ENCODE measurements at regions not wholly inside any gene's neighbourhood (a gene's known extent, or its start where the extent isn't known, plus 50 kb on each side); places are given as distances from the start of the nearest gene placed in this dataset.

DNA sequence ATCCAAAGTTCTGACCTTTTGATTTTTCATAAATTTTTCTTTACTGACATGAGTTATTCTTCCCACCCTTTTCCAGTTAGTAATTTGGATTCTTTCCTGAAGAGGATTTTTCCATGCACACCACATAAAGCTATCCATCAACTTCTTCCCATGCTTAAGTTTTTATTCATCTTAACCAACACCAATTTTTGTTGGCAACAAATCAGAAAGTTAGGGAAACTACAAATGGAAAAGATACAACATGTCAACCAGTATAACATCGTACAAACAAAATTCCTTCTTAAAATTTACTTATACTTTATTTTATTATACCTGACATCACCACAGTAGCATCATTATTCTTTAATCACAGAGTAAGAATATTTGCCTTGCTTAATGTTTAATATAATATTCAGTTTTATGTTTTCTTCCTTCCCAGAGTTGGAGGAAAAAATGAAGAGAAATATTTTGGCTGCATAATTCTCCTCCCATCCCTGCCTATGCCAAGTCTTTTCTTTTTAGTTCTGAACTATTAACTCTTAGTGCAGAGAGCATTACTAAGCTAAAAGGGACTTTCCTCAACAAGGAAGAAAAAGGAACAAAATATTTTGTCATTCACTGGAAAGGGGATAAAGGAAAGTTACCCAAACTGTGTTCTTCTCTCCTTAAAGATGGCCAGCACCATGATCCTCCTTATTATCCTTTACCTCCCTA lies 67.5 kb upstream of the MEOX2 start:
- H3K9me3 Mint-ChIP-seq = no peaks in the 10 kb centered on the region
- no peak for DNase-seq
- no peaks in the 10 kb centered on the region for H3K36me3 Mint-ChIP-seq
- no CpG with 5 or more reads among the region's 1 CpG for WGBS (ENCODE audit: insufficient coverage)
- Histone ChIP-seq H3K4me3 (ENCODE audit: control insufficient read depth in 1 of 2, extremely low read depth in 1 of 2, low read length in 1 of 2) (no peak overlapping the region), H3K27ac (ENCODE audit: low read length) (no peak overlapping the region), H3K4me1 (ENCODE audit: control insufficient read depth in 1 of 2, extremely low read depth in 1 of 2, insufficient read depth in 2 of 2, low read length in 2 of 2) (no peaks in the 10 kb centered on the region), H3K36me3 (ENCODE audit: control insufficient read depth in 2 of 2, extremely low read depth in 1 of 2, insufficient read depth in 1 of 2, low read length in 1 of 2) (no peaks in the 10 kb centered on the region), H3K27me3 (replicated peaks in 1 of 2; ENCODE audit: control insufficient read depth in 2 of 2, extremely low read depth in 1 of 2, insufficient read depth in 2 of 2, low read length in 1 of 2) (no peaks in the 10 kb centered on the region), H3K9me3 (no peaks in the 10 kb centered on the region)
- CTCF ChIA-PET = no interaction called here
- H3K4me1 Mint-ChIP-seq = no peaks in the 10 kb centered on the region
- no peak for ATAC-seq (replicated peaks in 1 of 4)
- H3K27me3 Mint-ChIP-seq = no peaks in the 10 kb centered on the region
- POLR2A ChIA-PET = no interaction called here
- no peak overlapping the region for H3K27ac Mint-ChIP-seq
- H3K4me3 Mint-ChIP-seq = no peak overlapping the region

DNA sequence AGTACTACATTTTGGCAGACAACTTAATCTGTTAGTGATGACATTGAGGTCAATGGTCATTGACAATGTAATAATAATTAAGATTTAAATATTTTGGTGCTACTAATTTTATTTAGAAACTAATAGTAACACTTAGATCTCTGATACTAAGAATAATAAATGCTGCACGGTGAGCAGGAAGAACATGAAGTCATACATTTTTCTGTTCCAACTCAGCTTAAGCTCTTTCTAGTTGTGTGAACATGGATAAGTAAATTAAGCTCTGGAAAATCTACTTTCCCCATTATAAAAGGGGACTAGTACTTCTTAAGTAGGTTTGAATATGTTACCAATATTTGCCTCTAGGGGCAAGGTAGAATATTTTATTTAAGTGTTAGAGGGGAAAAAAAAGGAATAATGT lies 65.9 kb upstream of the MEOX2 start:
- no peaks in the 10 kb centered on the region for H3K9me3 Mint-ChIP-seq
- H3K4me1 Mint-ChIP-seq = no peaks in the 10 kb centered on the region
- DNase-seq = no peak
- POLR2A ChIA-PET = no interaction called here
- H3K27ac Mint-ChIP-seq = no peak overlapping the region
- no peak overlapping the region for H3K4me3 Mint-ChIP-seq
- H3K27me3 Mint-ChIP-seq = no peaks in the 10 kb centered on the region
- Histone ChIP-seq H3K27ac (ENCODE audit: low read length) (no peak overlapping the region), H3K4me1 (ENCODE audit: control insufficient read depth in 1 of 2, extremely low read depth in 1 of 2, insufficient read depth in 2 of 2, low read length in 2 of 2) (no peaks in the 10 kb centered on the region), H3K4me3 (ENCODE audit: control insufficient read depth in 1 of 2, extremely low read depth in 1 of 2, low read length in 1 of 2) (no peak overlapping the region), H3K27me3 (replicated peaks in 1 of 2; ENCODE audit: control insufficient read depth in 2 of 2, extremely low read depth in 1 of 2, insufficient read depth in 2 of 2, low read length in 1 of 2) (no peaks in the 10 kb centered on the region), H3K36me3 (ENCODE audit: control insufficient read depth in 2 of 2, extremely low read depth in 1 of 2, insufficient read depth in 1 of 2, low read length in 1 of 2) (no peaks in the 10 kb centered on the region), H3K9me3 (no peaks in the 10 kb centered on the region)
- H3K36me3 Mint-ChIP-seq = no peaks in the 10 kb centered on the region
- no CpG with 5 or more reads among the region's 1 CpG for WGBS (ENCODE audit: insufficient coverage)
- CTCF ChIA-PET = no interaction called here
- no peak for ATAC-seq (replicated peaks in 1 of 4)

DNA sequence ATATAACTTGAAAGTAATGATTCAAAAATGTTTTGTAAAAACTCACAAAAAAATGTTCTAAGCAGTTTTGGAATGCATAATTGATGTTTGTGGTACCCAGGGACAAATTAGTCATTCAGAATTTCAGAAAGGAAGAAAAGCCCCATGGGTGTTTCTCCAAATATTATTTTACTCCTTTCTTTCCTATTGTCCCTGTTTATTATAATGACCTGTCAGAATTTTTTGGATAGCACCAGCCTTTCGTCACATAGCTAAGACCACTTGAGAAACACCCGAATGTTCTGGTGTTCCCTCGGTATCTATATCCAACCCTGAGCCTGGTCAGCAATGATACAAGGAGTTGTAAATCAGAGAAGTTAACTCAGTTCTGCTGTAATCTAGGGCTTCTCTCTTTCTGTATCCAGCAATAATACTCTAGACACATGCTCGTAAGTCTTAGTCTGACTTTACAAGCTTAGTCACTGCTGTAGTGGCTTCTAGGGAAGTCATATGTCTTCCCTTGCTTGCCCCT lies 64.8 kb upstream of the MEOX2 start:
- POLR2A ChIA-PET = no interaction called here
- H3K27ac ChIP-seq (ENCODE audit: low read length) = no peak overlapping the region
- H3K27me3 ChIP-seq (replicated peaks in 1 of 2; ENCODE audit: control insufficient read depth in 2 of 2, extremely low read depth in 1 of 2, insufficient read depth in 2 of 2, low read length in 1 of 2) = no peaks in the 10 kb centered on the region
- Mint-ChIP-seq H3K36me3 (no peaks in the 10 kb centered on the region), H3K27ac (no peak overlapping the region), H3K4me1 (no peaks in the 10 kb centered on the region), H3K27me3 (no peaks in the 10 kb centered on the region), H3K9me3 (no peaks in the 10 kb centered on the region), H3K4me3 (no peak overlapping the region)
- ATAC-seq (replicated peaks in 1 of 4) (no peak), DNase-seq (no peak)
- CTCF ChIA-PET = no interaction called here
- no peaks in the 10 kb centered on the region for H3K4me1 ChIP-seq (ENCODE audit: control insufficient read depth in 1 of 2, extremely low read depth in 1 of 2, insufficient read depth in 2 of 2, low read length in 2 of 2)
- H3K36me3 ChIP-seq (ENCODE audit: control insufficient read depth in 2 of 2, extremely low read depth in 1 of 2, insufficient read depth in 1 of 2, low read length in 1 of 2) = no peaks in the 10 kb centered on the region
- H3K4me3 ChIP-seq (ENCODE audit: control insufficient read depth in 1 of 2, extremely low read depth in 1 of 2, low read length in 1 of 2) = no peak overlapping the region
- H3K9me3 ChIP-seq = no peaks in the 10 kb centered on the region
- WGBS (ENCODE audit: insufficient coverage) = no CpG with 5 or more reads among the region's 4 CpGs

DNA sequence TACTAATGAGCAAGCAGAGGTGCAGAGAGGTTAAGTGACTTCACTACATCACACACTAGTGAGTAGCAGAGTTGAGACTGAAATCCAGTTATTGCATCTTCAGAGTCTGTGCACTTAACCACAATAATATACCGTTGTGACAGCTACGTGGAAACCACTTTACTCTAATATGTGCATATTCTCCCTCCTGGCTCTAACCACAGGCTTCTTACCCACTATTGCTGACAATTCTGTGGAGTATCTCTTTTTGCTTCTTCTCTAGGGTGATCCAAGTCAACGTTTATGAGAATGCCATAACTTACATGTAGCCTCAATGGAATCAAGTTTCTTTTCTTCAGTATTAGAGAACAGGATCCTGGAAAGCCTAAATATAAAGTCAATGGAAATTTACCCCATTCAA lies 64.2 kb upstream of the MEOX2 start:
- H3K4me1 ChIP-seq (ENCODE audit: control insufficient read depth in 1 of 2, extremely low read depth in 1 of 2, insufficient read depth in 2 of 2, low read length in 2 of 2) = no peaks in the 10 kb centered on the region
- ChIA-PET POLR2A (no interaction called here), CTCF (no interaction called here)
- DNase-seq = no peak
- H3K36me3 ChIP-seq (ENCODE audit: control insufficient read depth in 2 of 2, extremely low read depth in 1 of 2, insufficient read depth in 1 of 2, low read length in 1 of 2) = no peaks in the 10 kb centered on the region
- Mint-ChIP-seq H3K4me1 (no peaks in the 10 kb centered on the region), H3K9me3 (no peaks in the 10 kb centered on the region), H3K4me3 (no peak overlapping the region), H3K27me3 (no peaks in the 10 kb centered on the region), H3K36me3 (no peaks in the 10 kb centered on the region), H3K27ac (no peak overlapping the region)
- no peaks in the 10 kb centered on the region for H3K9me3 ChIP-seq
- H3K27me3 ChIP-seq (replicated peaks in 1 of 2; ENCODE audit: control insufficient read depth in 2 of 2, extremely low read depth in 1 of 2, insufficient read depth in 2 of 2, low read length in 1 of 2) = no peaks in the 10 kb centered on the region
- whole genome bisulfite sequencing (ENCODE audit: insufficient coverage) = 40% methylated on average over 2 of the region's 3 CpGs
- no peak for ATAC-seq (replicated peaks in 1 of 4)
- no peak overlapping the region for H3K27ac ChIP-seq (ENCODE audit: low read length)
- no peak overlapping the region for H3K4me3 ChIP-seq (ENCODE audit: control insufficient read depth in 1 of 2, extremely low read depth in 1 of 2, low read length in 1 of 2)

DNA sequence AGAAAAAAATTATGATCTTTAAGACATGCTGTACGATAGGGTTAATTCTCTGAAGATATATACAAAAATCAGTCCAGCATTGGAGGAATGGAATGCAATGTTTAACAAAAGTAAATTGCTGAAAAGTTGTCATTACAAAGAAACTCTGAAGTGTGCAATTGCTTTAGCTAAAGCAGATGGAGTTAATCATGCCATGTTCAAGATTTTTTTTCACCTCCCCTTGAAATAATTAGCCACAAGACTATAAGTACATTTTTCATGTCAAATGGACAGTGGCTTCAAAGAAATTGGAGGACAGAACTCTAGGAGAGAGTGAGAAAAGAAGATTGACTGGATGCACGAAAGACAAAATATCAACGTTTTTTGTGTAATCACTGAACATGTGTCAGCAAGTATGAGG lies 63.1 kb upstream of the MEOX2 start:
- Mint-ChIP-seq H3K4me3 (no peak overlapping the region), H3K9me3 (no peaks in the 10 kb centered on the region), H3K27ac (no peak overlapping the region), H3K4me1 (no peaks in the 10 kb centered on the region), H3K36me3 (no peaks in the 10 kb centered on the region), H3K27me3 (no peaks in the 10 kb centered on the region)
- Histone ChIP-seq H3K4me3 (ENCODE audit: control insufficient read depth in 1 of 2, extremely low read depth in 1 of 2, low read length in 1 of 2) (no peak overlapping the region), H3K27me3 (replicated peaks in 1 of 2; ENCODE audit: control insufficient read depth in 2 of 2, extremely low read depth in 1 of 2, insufficient read depth in 2 of 2, low read length in 1 of 2) (no peaks in the 10 kb centered on the region), H3K27ac (ENCODE audit: low read length) (no peak overlapping the region), H3K9me3 (no peaks in the 10 kb centered on the region), H3K4me1 (ENCODE audit: control insufficient read depth in 1 of 2, extremely low read depth in 1 of 2, insufficient read depth in 2 of 2, low read length in 2 of 2) (no peaks in the 10 kb centered on the region), H3K36me3 (ENCODE audit: control insufficient read depth in 2 of 2, extremely low read depth in 1 of 2, insufficient read depth in 1 of 2, low read length in 1 of 2) (no peaks in the 10 kb centered on the region)
- WGBS (ENCODE audit: insufficient coverage) = 79% methylated on average over 2 of the region's 3 CpGs
- ChIA-PET POLR2A (no interaction called here), CTCF (no interaction called here)
- DNase-seq (no peak), ATAC-seq (replicated peaks in 1 of 4) (no peak)

DNA sequence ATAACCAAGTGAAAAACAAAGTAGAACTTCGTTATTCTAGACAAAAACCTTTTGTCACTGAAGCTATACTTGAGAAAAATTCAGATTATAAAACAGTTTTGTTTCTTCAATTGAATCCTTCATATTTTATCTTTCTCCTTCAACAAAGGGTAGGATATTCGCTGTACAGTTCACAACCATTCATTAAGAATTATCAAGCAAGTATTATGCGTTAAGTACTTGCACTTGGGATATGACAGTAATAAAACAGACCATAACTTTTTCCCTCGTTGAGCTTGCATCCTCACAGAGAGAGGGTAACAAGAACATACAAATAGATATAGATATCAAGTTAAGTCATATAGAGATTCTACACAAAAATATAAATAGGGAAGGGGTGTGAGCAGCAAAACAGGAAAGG lies 61.2 kb upstream of the MEOX2 start:
- CTCF ChIA-PET = no interaction called here
- no peaks in the 10 kb centered on the region for H3K27me3 Mint-ChIP-seq

DNA sequence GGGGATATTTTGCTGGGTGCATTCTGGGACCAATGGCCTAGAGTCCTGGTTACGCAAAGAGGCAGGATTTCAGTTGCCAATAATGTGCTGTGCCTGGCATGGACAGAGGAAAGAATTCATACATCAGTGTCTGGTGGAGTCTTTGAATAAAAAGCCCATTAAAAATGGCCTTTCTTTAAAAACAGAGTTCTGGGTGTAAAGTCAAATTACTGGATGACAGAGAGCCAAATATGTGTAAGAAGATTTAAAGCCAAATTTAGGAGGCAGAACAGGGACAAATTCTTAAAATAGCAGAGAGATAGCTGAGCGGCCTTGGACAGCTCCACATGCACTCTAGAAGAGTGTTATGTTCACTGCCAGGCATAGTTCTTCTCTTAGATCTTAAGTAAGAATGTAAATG lies 60.8 kb upstream of the MEOX2 start:
- Mint-ChIP-seq H3K4me3 (no peak overlapping the region), H3K27ac (no peak overlapping the region), H3K36me3 (no peaks in the 10 kb centered on the region), H3K9me3 (peaks cover 0 to 6% (median 2%) of the 10 kb centered on the region in 3 donors), H3K4me1 (no peaks in the 10 kb centered on the region), H3K27me3 (no peaks in the 10 kb centered on the region)
- no peaks in the 10 kb centered on the region for H3K27me3 ChIP-seq (replicated peaks in 1 of 2; ENCODE audit: control insufficient read depth in 2 of 2, extremely low read depth in 1 of 2, insufficient read depth in 2 of 2, low read length in 1 of 2)
- no peak overlapping the region for H3K4me3 ChIP-seq (ENCODE audit: control insufficient read depth in 1 of 2, extremely low read depth in 1 of 2, low read length in 1 of 2)
- POLR2A ChIA-PET = no interaction called here
- WGBS (ENCODE audit: insufficient coverage) = 100% methylated on average over 1 of the region's 2 CpGs
- no peak for DNase-seq
- no peaks in the 10 kb centered on the region for H3K36me3 ChIP-seq (ENCODE audit: control insufficient read depth in 2 of 2, extremely low read depth in 1 of 2, insufficient read depth in 1 of 2, low read length in 1 of 2)
- H3K27ac ChIP-seq (ENCODE audit: low read length) = no peak overlapping the region
- no peaks in the 10 kb centered on the region for H3K9me3 ChIP-seq
- CTCF ChIA-PET = no interaction called here
- ATAC-seq (replicated peaks in 1 of 4) = no peak
- no peaks in the 10 kb centered on the region for H3K4me1 ChIP-seq (ENCODE audit: control insufficient read depth in 1 of 2, extremely low read depth in 1 of 2, insufficient read depth in 2 of 2, low read length in 2 of 2)

More for the DNA sequence above, 61.2 kb upstream of the MEOX2 start:
- H3K4me1 Mint-ChIP-seq = no peaks in the 10 kb centered on the region
- Histone ChIP-seq H3K36me3 (ENCODE audit: control insufficient read depth in 2 of 2, extremely low read depth in 1 of 2, insufficient read depth in 1 of 2, low read length in 1 of 2) (no peaks in the 10 kb centered on the region), H3K9me3 (no peaks in the 10 kb centered on the region), H3K4me1 (ENCODE audit: control insufficient read depth in 1 of 2, extremely low read depth in 1 of 2, insufficient read depth in 2 of 2, low read length in 2 of 2) (no peaks in the 10 kb centered on the region), H3K4me3 (ENCODE audit: control insufficient read depth in 1 of 2, extremely low read depth in 1 of 2, low read length in 1 of 2) (no peak overlapping the region), H3K27ac (ENCODE audit: low read length) (no peak overlapping the region), H3K27me3 (replicated peaks in 1 of 2; ENCODE audit: control insufficient read depth in 2 of 2, extremely low read depth in 1 of 2, insufficient read depth in 2 of 2, low read length in 1 of 2) (no peaks in the 10 kb centered on the region)
- H3K36me3 Mint-ChIP-seq = no peaks in the 10 kb centered on the region
- no peak for ATAC-seq (replicated peaks in 1 of 4)
- H3K27ac Mint-ChIP-seq = no peak overlapping the region
- POLR2A ChIA-PET = no interaction called here
- H3K9me3 Mint-ChIP-seq = peaks cover 0 to 6% (median 2%) of the 10 kb centered on the region in 3 donors
- H3K4me3 Mint-ChIP-seq = no peak overlapping the region
- 80% methylated on average over 1 of the region's 4 CpGs for WGBS (ENCODE audit: insufficient coverage)
- no peak for DNase-seq
